GM10266 (cell line): ENCODE measurements at regions not wholly inside any gene's neighbourhood (a gene's known extent, or its start where the extent isn't known, plus 50 kb on each side); places are given as distances from the start of the nearest gene placed in this dataset.
"Not testable (repeated sequence)": the region's sequence is repeated elsewhere in the genome, so short reads cannot be mapped to it uniquely, and the experiment has no call there.

Experiments
- DNase-seq: peaks from one replicate; pipeline ENCODE4 v3.0.0; 2012; ENCODE audit errors: extremely low spot score
- TF ChIP-seq, protein P1 (sequence below): IDR thresholded peaks from 2 replicates; pipeline ENCODE4 v1.5.1; 2012; ENCODE audit warnings: mild to moderate bottlenecking, low read depth; ENCODE audit not compliant: control insufficient read depth, insufficient read depth; ENCODE audit errors: missing control alignments

DNA sequence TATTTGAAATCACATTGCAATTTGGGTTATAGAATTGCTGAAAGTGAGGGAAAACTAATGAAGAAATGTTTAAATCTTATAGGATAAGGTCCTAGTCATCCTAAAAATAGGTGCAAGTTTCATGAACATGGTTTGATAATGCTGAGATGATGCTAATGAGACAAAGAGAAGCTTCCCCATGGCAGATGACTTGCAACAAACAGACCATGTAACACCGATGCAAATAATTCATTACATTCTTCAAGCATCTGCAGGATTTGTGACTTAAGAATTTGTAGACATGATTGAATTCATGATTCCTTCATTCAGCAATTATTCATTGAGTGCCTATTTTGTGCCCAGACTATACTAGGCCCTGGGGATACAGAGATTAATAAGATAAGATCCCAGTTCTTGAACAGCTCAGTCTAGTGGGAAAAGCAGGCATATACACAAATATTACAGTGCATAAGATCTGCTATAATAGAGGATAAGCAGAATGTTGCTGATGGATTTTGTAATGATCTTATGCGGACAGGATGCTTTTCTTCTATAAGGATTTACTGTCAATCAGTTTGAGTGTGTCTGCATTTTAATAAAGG is 367.9 kb upstream of the GBE1 start:
- TF ChIP-seq, protein P1, sequence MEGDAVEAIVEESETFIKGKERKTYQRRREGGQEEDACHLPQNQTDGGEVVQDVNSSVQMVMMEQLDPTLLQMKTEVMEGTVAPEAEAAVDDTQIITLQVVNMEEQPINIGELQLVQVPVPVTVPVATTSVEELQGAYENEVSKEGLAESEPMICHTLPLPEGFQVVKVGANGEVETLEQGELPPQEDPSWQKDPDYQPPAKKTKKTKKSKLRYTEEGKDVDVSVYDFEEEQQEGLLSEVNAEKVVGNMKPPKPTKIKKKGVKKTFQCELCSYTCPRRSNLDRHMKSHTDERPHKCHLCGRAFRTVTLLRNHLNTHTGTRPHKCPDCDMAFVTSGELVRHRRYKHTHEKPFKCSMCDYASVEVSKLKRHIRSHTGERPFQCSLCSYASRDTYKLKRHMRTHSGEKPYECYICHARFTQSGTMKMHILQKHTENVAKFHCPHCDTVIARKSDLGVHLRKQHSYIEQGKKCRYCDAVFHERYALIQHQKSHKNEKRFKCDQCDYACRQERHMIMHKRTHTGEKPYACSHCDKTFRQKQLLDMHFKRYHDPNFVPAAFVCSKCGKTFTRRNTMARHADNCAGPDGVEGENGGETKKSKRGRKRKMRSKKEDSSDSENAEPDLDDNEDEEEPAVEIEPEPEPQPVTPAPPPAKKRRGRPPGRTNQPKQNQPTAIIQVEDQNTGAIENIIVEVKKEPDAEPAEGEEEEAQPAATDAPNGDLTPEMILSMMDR: no peak
- no peak for DNase-seq

DNA sequence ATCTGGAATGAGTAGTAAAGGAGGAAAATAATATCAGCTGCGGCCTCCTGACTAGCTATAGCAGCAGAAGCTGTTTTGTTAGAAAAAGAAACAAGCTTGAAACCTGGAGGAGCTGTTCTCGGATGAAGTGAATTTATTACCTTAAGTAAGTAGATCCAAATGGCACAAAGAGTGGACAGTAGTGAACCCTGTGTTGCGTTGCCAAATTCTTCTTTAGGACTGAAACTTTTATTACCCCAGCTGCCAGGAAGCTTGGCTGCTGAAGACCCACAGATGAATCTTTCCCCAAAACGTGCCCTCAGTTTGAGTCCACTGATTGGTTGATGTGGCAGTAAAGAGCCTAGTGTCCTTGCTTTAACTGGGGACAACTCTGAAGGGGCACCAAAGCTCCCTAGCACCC is 366.8 kb upstream of the GBE1 start:
- DNase-seq: no peak
- TF ChIP-seq, protein P1: no peak

DNA sequence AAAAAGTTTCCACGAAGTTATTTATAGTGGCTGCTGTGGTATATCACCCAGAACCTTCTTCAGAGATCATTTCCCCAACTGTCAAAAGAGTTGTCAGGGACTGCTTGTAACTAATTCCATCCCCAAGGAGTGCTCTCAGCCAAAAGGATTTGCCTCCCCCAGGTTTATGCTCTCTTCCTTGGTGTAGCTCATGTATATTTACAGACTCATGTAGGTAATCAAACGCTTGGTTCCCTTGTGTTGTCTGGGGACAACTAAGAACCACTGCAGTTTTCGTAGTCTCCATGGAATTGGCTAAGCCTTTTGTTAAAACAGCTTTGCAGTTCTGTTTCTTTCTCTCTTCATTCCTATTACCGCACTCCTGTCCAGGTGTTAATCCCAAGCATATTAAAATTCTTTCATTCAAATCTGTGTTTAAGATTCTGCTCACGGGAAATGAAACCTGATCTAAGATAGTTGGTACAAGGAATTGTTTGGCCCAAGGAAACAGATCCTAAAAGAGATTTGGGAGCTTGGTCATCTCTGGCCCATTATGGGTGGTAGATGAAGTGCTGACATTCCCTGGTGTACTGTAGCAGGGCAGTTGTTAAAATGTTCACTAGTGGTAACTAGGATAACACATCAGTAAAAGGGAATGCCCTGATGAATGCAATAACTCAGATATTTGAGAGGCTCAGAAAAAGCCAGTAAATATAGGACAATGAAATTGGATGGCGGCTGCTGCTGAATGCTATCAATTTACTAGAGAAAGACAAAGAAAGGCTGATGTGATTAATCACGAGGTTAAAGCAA is 361.3 kb upstream of the GBE1 start:
- DNase-seq: no peak
- TF ChIP-seq, protein P1: no peak

DNA sequence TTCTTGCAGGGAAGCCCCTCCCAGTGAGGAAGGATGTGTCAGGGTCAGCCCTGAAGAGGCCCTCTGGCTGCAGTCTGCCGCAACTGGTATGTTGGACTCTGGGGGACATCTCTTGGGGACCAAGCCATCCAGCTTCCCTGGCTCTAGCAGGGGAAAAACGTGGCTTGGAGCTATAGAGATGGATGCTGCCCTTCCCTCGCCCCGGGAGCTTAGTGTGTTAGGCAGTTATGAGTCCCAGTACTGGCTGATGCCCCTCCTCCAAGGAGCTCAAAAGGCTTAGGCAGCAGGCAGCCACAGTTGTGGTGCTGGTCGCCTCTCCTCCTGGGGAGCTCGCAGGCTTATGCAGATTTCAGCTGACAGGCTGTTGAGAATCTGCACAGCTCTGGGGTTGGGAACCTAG is 353.1 kb upstream of the GBE1 start:
- TF ChIP-seq, protein P1: no peak
- DNase-seq: no peak

DNA sequence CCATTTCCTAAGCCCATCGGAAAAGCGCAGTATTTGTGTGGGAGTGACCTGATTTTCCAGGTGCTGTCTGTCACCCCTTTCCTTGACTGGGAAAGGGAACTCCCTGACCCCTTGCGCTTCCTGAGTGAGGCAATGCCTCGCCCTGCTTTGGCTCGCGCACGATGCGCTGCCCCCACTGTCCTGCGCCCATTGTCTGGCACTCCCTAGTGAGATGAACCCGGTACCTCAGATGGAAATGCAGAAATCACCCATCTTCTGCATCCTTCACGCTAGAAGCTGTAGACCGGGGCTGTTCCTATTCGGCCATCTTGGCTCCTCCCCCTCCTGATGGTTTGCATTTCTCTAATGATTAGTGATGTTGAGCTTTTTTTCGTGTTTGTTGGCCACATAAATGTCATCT is 349.3 kb upstream of the GBE1 start:
- not testable (repeated sequence) for DNase-seq

DNA sequence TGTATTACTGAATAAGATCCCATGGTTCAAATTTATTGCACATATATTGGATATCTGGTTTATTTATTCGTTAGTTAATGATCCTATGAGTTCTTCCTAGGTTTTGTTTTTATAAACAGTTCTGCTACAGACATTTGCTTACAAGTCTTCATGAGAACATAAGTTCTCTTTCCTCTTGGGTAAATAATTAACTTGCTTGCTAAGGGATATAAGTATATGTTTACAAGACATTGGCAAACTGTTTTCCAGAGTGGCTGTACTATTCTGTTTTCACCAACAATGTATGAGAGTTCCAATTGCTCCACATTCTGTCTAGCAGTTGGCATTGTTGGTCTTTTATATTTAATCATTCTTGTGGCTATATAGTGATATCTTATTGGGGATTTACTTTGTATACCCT is 341.8 kb upstream of the GBE1 start:
- DNase-seq: no peak
- TF ChIP-seq, protein P1: no peak

DNA sequence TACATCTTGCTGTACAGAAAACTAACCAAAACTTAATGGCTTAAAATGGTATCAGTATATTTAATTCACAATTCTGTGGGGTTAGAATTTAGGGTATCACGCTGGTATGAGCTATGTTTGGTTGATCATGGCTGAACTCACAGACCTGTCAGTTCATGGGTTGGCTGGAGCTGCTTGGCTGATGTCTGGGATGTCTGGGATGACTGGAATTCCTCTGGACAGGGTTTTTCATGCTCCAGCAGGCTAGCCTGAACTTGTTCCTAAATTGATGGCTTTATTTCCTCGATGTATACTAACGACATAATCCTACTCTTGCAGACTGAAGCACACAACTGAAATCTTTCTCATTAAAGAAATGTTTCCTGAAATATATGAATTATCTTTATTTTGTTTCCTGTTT is 338.9 kb upstream of the GBE1 start:
- TF ChIP-seq, protein P1: no peak
- no peak for DNase-seq
